ENCODE measurements at regions not wholly inside any gene's neighbourhood (a gene's known extent, or its start where the extent isn't known, plus 50 kb on each side); places are given as distances from the start of the nearest gene placed in this dataset.

DNA sequence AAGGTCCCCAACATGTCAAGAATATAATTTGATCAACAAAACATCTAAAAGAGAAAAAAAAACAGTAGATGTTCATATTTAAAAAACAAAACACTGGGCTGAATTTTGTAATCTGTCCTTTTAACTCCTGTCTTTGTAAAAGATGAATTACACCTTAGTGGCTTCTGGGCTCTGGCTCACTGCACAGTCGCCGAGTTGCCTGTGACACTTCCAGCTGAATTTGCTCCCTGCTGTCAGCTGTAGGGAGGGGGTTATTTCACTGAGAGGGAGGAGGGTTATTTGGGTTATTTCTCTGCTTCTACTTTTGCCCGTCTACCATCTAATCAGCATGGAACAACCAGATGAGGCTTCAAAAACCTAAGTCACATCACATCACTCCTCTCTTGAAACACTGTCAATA, 193.0 kb upstream of the ZC3H12A start:
- 37% methylated on average over 3 of the region's 3 CpGs for WGBS
- DNase-seq (no peak), ATAC-seq (no peak)
- Histone ChIP-seq H3K27ac (ENCODE audit: low read length) (no peak overlapping the region), H3K4me1 (ENCODE audit: control insufficient read depth, insufficient read depth, low read length) (no peaks in the 10 kb centered on the region), H3K4me3 (ENCODE audit: low read length) (no peak overlapping the region), H3K27me3 (ENCODE audit: control insufficient read depth, insufficient read depth) (peaks cover 4% of the 10 kb centered on the region), H3K9me3 (ENCODE audit: control insufficient read depth, low read length) (peaks cover 2% of the 10 kb centered on the region)
- intact Hi-C loops (cut with DNase I), result no loop called here

- no peak overlapping the region for H3K27ac ChIP-seq (ENCODE audit: low read length)
- H3K4me1 ChIP-seq (ENCODE audit: control insufficient read depth, insufficient read depth, low read length), result no peaks in the 10 kb centered on the region
- DNase-seq (no peak), ATAC-seq (no peak)
- intact Hi-C loops (cut with DNase I), result no loop called here
- H3K9me3 ChIP-seq (ENCODE audit: control insufficient read depth, low read length), result peaks cover 2% of the 10 kb centered on the region
- peaks cover 4% of the 10 kb centered on the region for H3K27me3 ChIP-seq (ENCODE audit: control insufficient read depth, insufficient read depth)
- 41% methylated on average over 6 of the region's 6 CpGs for WGBS
- H3K4me3 ChIP-seq (ENCODE audit: low read length), result no peak overlapping the region
Observed at GRCh38 chr1:37282764-37283163, 191.6 kb upstream of the ZC3H12A start.

DNA sequence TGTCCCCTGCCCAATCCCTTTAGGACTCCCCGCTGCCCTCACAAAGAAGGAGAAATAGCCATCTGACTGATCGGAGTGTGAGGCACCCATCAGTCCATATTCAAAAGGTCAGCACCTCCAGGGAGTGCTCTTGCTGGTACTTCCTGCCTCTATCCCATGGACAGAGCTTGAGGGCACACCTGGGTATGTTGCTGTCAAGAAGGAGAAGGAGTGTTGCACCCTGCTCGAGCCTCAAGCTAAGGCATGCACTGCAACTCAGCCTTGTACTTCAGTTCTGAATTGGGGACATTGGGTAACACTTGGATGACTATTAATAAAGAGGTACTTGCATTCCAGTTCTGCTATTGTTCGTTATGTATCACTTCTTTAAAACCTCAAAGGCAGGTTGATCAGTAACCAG, 190.3 kb upstream of the ZC3H12A start:
- Histone ChIP-seq H3K27me3 (ENCODE audit: control insufficient read depth, insufficient read depth) (peaks cover 4% of the 10 kb centered on the region), H3K4me1 (ENCODE audit: control insufficient read depth, insufficient read depth, low read length) (no peaks in the 10 kb centered on the region)
- intact Hi-C loops (cut with DNase I), result no loop called here

DNA sequence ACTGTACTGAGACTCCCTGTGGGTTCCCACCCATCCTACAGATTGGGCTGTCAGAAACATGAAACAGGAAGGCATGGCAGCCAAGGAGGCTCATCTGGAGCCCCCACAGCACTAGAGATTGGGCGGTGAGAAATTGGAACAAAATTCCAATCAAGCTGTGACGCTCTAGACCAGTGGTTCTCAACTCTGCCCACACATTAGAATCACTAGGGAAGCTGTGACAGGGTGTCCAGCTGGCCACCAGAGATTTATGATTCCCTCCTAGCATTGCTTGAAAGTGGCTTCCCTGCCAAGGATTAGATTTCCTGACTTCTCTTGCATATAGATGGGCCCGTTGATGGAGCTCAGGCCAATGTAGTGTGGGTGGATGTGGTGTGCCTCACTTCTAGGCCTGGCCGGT, 187.5 kb upstream of the ZC3H12A start:
- ATAC-seq (no peak), DNase-seq (no peak)
- no peak overlapping the region for H3K27ac ChIP-seq (ENCODE audit: low read length)
- H3K9me3 ChIP-seq (ENCODE audit: control insufficient read depth, low read length), result no peaks in the 10 kb centered on the region
- intact Hi-C loops (cut with DNase I), result no loop called here
- H3K4me3 ChIP-seq (ENCODE audit: low read length), result no peak overlapping the region
- H3K4me1 ChIP-seq (ENCODE audit: control insufficient read depth, insufficient read depth, low read length), result no peaks in the 10 kb centered on the region
- WGBS, result 81% methylated on average over 4 of the region's 4 CpGs
- peaks cover 4% of the 10 kb centered on the region for H3K27me3 ChIP-seq (ENCODE audit: control insufficient read depth, insufficient read depth)

More for the DNA sequence above, 190.3 kb upstream of the ZC3H12A start:
- DNase-seq, result no peak
- H3K4me3 ChIP-seq (ENCODE audit: low read length), result no peak overlapping the region
- 73% methylated on average over 4 of the region's 4 CpGs for WGBS
- H3K9me3 ChIP-seq (ENCODE audit: control insufficient read depth, low read length), result peaks cover 2% of the 10 kb centered on the region
- no peak for ATAC-seq
- H3K27ac ChIP-seq (ENCODE audit: low read length), result no peak overlapping the region

GRCh38 chr1:37288900-37289299, 185.5 kb upstream of the ZC3H12A start:
- Histone ChIP-seq H3K9me3 (ENCODE audit: control insufficient read depth, low read length) (no peaks in the 10 kb centered on the region), H3K27ac (ENCODE audit: low read length) (no peak overlapping the region), H3K4me1 (ENCODE audit: control insufficient read depth, insufficient read depth, low read length) (no peaks in the 10 kb centered on the region), H3K4me3 (ENCODE audit: low read length) (no peak overlapping the region), H3K27me3 (ENCODE audit: control insufficient read depth, insufficient read depth) (peaks cover 4% of the 10 kb centered on the region)
- 90% methylated on average over 3 of the region's 3 CpGs for WGBS
- intact Hi-C loops (cut with DNase I), result no loop called here
- DNase-seq (no peak), ATAC-seq (no peak)

- Histone ChIP-seq H3K4me1 (ENCODE audit: control insufficient read depth, insufficient read depth, low read length) (no peaks in the 10 kb centered on the region), H3K27ac (ENCODE audit: low read length) (no peak overlapping the region), H3K27me3 (ENCODE audit: control insufficient read depth, insufficient read depth) (no peaks in the 10 kb centered on the region), H3K4me3 (ENCODE audit: low read length) (no peak overlapping the region), H3K9me3 (ENCODE audit: control insufficient read depth, low read length) (no peaks in the 10 kb centered on the region)
- no peak for ATAC-seq
- 61% methylated on average over 4 of the region's 4 CpGs for whole genome bisulfite sequencing
- intact Hi-C loops (cut with DNase I), result no loop called here
- DNase-seq, result no peak
Observed at GRCh38 chr1:37290718-37291117, 183.7 kb upstream of the ZC3H12A start.

GRCh38 chr1:37292789-37293188, 181.6 kb upstream of the ZC3H12A start:
- intact Hi-C loops (cut with DNase I), result no loop called here
- DNase-seq (no peak), ATAC-seq (no peak)
- Histone ChIP-seq H3K4me3 (ENCODE audit: low read length) (no peak overlapping the region), H3K9me3 (ENCODE audit: control insufficient read depth, low read length) (no peaks in the 10 kb centered on the region), H3K27me3 (ENCODE audit: control insufficient read depth, insufficient read depth) (no peaks in the 10 kb centered on the region), H3K4me1 (ENCODE audit: control insufficient read depth, insufficient read depth, low read length) (no peaks in the 10 kb centered on the region), H3K27ac (ENCODE audit: low read length) (no peak overlapping the region)
- 66% methylated on average over 9 of the region's 9 CpGs for WGBS

- H3K27ac ChIP-seq (ENCODE audit: low read length), result no peak overlapping the region
- intact Hi-C loops (cut with DNase I), result no loop called here
- ATAC-seq (no peak), DNase-seq (no peak)
- no peaks in the 10 kb centered on the region for H3K4me1 ChIP-seq (ENCODE audit: control insufficient read depth, insufficient read depth, low read length)
- H3K9me3 ChIP-seq (ENCODE audit: control insufficient read depth, low read length), result no peaks in the 10 kb centered on the region
- H3K27me3 ChIP-seq (ENCODE audit: control insufficient read depth, insufficient read depth), result no peaks in the 10 kb centered on the region
- WGBS, result 77% methylated on average over 4 of the region's 4 CpGs
- H3K4me3 ChIP-seq (ENCODE audit: low read length), result no peak overlapping the region
Observed at GRCh38 chr1:37294096-37294495, 180.3 kb upstream of the ZC3H12A start.

DNA sequence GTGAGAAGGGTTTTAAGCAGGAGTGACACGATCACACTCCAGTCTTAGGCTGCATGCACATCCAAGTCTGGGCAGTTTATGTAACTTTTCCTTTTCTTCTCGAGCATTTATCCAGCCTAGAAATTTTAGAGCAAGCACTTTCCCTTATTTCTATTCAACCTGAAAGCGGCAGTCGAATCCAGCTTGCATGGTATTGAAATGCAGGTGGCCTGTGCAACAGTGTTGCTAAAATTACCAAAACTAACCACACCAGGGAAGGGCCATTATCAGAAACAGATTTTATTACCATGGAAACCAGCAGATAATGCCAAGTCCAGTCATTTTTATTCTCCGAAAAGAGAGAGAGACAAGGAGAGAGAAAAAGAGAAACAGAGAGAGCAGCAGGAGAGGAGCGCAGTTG, 179.9 kb upstream of the ZC3H12A start:
- Histone ChIP-seq H3K9me3 (ENCODE audit: control insufficient read depth, low read length) (no peaks in the 10 kb centered on the region), H3K27me3 (ENCODE audit: control insufficient read depth, insufficient read depth) (no peaks in the 10 kb centered on the region), H3K4me1 (ENCODE audit: control insufficient read depth, insufficient read depth, low read length) (no peaks in the 10 kb centered on the region), H3K4me3 (ENCODE audit: low read length) (no peak overlapping the region), H3K27ac (ENCODE audit: low read length) (no peak overlapping the region)
- DNase-seq (no peak), ATAC-seq (no peak)
- WGBS, result 49% methylated on average over 6 of the region's 6 CpGs
- intact Hi-C loops (cut with DNase I), result no loop called here

GRCh38 chr1:37298769-37299168, 175.6 kb upstream of the ZC3H12A start:
- intact Hi-C loops (cut with DNase I), result no loop called here
- Histone ChIP-seq H3K4me3 (ENCODE audit: low read length) (no peak overlapping the region), H3K4me1 (ENCODE audit: control insufficient read depth, insufficient read depth, low read length) (no peaks in the 10 kb centered on the region), H3K27ac (ENCODE audit: low read length) (no peak overlapping the region), H3K27me3 (ENCODE audit: control insufficient read depth, insufficient read depth) (no peaks in the 10 kb centered on the region), H3K9me3 (ENCODE audit: control insufficient read depth, low read length) (no peaks in the 10 kb centered on the region)
- ATAC-seq (no peak), DNase-seq (no peak)
- 61% methylated on average over 6 of the region's 6 CpGs for WGBS

GRCh38 chr1:37299216-37299615, 175.2 kb upstream of the ZC3H12A start:
- intact Hi-C loops (cut with DNase I), result no loop called here
- no peaks in the 10 kb centered on the region for H3K27me3 ChIP-seq (ENCODE audit: control insufficient read depth, insufficient read depth)
- no peaks in the 10 kb centered on the region for H3K9me3 ChIP-seq (ENCODE audit: control insufficient read depth, low read length)
- no peaks in the 10 kb centered on the region for H3K4me1 ChIP-seq (ENCODE audit: control insufficient read depth, insufficient read depth, low read length)
- H3K27ac ChIP-seq (ENCODE audit: low read length), result no peak overlapping the region
- ATAC-seq (no peak), DNase-seq (no peak)
- WGBS, result 79% methylated on average over 5 of the region's 5 CpGs
- H3K4me3 ChIP-seq (ENCODE audit: low read length), result no peak overlapping the region

- intact Hi-C loops (cut with DNase I), result no loop called here
- no peak overlapping the region for H3K4me3 ChIP-seq (ENCODE audit: low read length)
- H3K4me1 ChIP-seq (ENCODE audit: control insufficient read depth, insufficient read depth, low read length), result no peaks in the 10 kb centered on the region
- H3K27me3 ChIP-seq (ENCODE audit: control insufficient read depth, insufficient read depth), result no peaks in the 10 kb centered on the region
- ATAC-seq, result no peak
- H3K27ac ChIP-seq (ENCODE audit: low read length), result no peak overlapping the region
- DNase-seq, result no peak
- H3K9me3 ChIP-seq (ENCODE audit: control insufficient read depth, low read length), result no peaks in the 10 kb centered on the region
- WGBS, result 50% methylated on average over 3 of the region's 3 CpGs
Observed at GRCh38 chr1:37303884-37304574, 170.4 kb upstream of the ZC3H12A start.

Measured in right cardiac atrium (tissue), 5 donors.